A549 (cell line): ENCODE measurements at regions not wholly inside any gene's neighbourhood (a gene's known extent, or its start where the extent isn't known, plus 50 kb on each side); places are given as distances from the start of the nearest gene placed in this dataset.

Experiments
- ATAC-seq, 2 experiments: fragments of 200-7000 bp in 1 of 2; fragments of >200 bp in 1 of 2; cut with Nextera tagmentation in 1 of 2; cut with Tn5 transposase in 1 of 2; 3 replicates each; pipeline versions ENCODE4 v1.8.0 to v1.9.1; 2018 to 2020; ENCODE audit warnings: mild to moderate bottlenecking in 1 of 2, moderate library complexity in 1 of 2
- CTCF ChIA-PET: fragments of 300-600 bp; sonication (Branson Sonifier 250); formaldehyde crosslinking; extraction: SDS; loops from one replicate; lab custom pipeline; 2021; ENCODE audit warnings: antibody characterized with exemption, inconsistent platforms; lab: Yijun Ruan, JAX
- POLR2A ChIA-PET: fragments of 350-600 bp; formaldehyde crosslinking; extraction: SDS; loops from one replicate; lab custom pipeline; 2021; ENCODE audit warnings: antibody characterized with exemption, inconsistent platforms; lab: Yijun Ruan, JAX
- DNase-seq, 2 experiments: peaks; one replicate each; pipeline versions ENCODE4 v3.0.0 to v3.0.0-alpha.2; 2011 to 2016; ENCODE audit warnings: low read depth in 1 of 2, low spot score in 1 of 2
- FAIRE-seq: peaks from 2 replicates; lab custom pipeline; 2011; peaks lifted over from hg19 to GRCh38; lab: Jason Lieb, UNC
- H3K27ac ChIP-seq, 2 experiments: fragments of >200 bp; sonication (Bioruptor Twin); formaldehyde crosslinking; 3 replicates each; pipeline ENCODE4 v1.5.1; 2016 to 2017
- H3K4me1 ChIP-seq: fragments of >200 bp; sonication (Bioruptor Twin); formaldehyde crosslinking; 3 replicates; pipeline ENCODE4 v1.6.1; 2016
- H3K4me2 ChIP-seq: fragments of >200 bp; sonication (Bioruptor Twin); formaldehyde crosslinking; 3 replicates; pipeline ENCODE4 v1.6.1; 2016
- H3K4me3 ChIP-seq: fragments of >200 bp; sonication (Bioruptor Twin); formaldehyde crosslinking; 3 replicates; pipeline ENCODE4 v1.5.1; 2016
- H3K9me3 ChIP-seq: fragments of >200 bp; sonication (Bioruptor Twin); formaldehyde crosslinking; 3 replicates; pipeline ENCODE4 v1.6.1; 2016
- CHD4 ChIP-seq: fragments of 200-600 bp; sonication (generic); IDR thresholded peaks from 2 replicates; pipeline ENCODE4 v1.6.1; 2016; ENCODE audit warnings: antibody characterized with exemption, mild to moderate bottlenecking, borderline replicate concordance
- ELK1 ChIP-seq: fragments of 150-350 bp; IDR thresholded peaks from 2 replicates; pipeline ENCODE4 v1.6.1; 2014; ENCODE audit warnings: low read depth, mild to moderate bottlenecking, low read length
- FOXS1 ChIP-seq: fragments of 250-450 bp; sonication (Bioruptor Pico); IDR thresholded peaks from 2 replicates; pipeline ENCODE4 v1.5.0; 2020; ENCODE audit warnings: mild to moderate bottlenecking, moderate library complexity
- HDAC2 ChIP-seq: fragments of 200-600 bp; sonication (generic); IDR thresholded peaks from 2 replicates; pipeline ENCODE4 v1.6.1; 2016
- HMGXB4 ChIP-seq: fragments of 250-450 bp; sonication (Bioruptor Pico); IDR thresholded peaks from 2 replicates; pipeline ENCODE4 v1.5.0; 2021; ENCODE audit warnings: mild to moderate bottlenecking, moderate library complexity, borderline replicate concordance
- JUNB ChIP-seq: fragments of >200 bp; sonication (Bioruptor Twin); formaldehyde crosslinking; IDR thresholded peaks from 2 replicates; pipeline ENCODE4 v1.6.1; 2016
- MAX ChIP-seq: IDR thresholded peaks from 2 replicates; pipeline ENCODE4 v1.6.1; 2012
- NFE2L2 ChIP-seq: fragments of 150-350 bp; conservative IDR thresholded peaks from 2 replicates; pipeline ENCODE4 v1.6.1; 2014; ENCODE audit warnings: low read length
- NPAS2 ChIP-seq: fragments of 250-450 bp; sonication (Bioruptor Pico); IDR thresholded peaks from 2 replicates; pipeline ENCODE4 v1.8.0; 2022; ENCODE audit warnings: mild to moderate bottlenecking, moderate library complexity, borderline replicate concordance
- NR3C1 ChIP-seq: fragments of >200 bp; sonication (Bioruptor Twin); formaldehyde crosslinking; IDR thresholded peaks from 3 replicates; pipeline ENCODE4 v1.6.1; 2017
- POLR2A ChIP-seq: IDR thresholded peaks from 2 replicates; pipeline ENCODE4 v1.6.1; 2012; ENCODE audit warnings: mild to moderate bottlenecking, low read length
- POLR2AphosphoS2 ChIP-seq: conservative IDR thresholded peaks from 2 replicates; pipeline ENCODE4 v1.6.1; 2012; ENCODE audit warnings: low read length, improper control_type of control experiment, inconsistent platforms
- RCOR1 ChIP-seq: fragments of 150-350 bp; IDR thresholded peaks from 2 replicates; pipeline ENCODE4 v1.6.1; 2014; ENCODE audit warnings: antibody characterized with exemption, low read length, low read depth
- RFX5 ChIP-seq: fragments of 450-650 bp; IDR thresholded peaks from 2 replicates; pipeline ENCODE4 v1.7.1; 2014; ENCODE audit warnings: antibody characterized with exemption, mild to moderate bottlenecking, moderate library complexity
- RNF2 ChIP-seq: fragments of 200-600 bp; sonication (generic); IDR thresholded peaks from 2 replicates; pipeline ENCODE4 v1.6.1; 2016; ENCODE audit warnings: low read depth, mild to moderate bottlenecking, antibody characterized with exemption, moderate library complexity, borderline replicate concordance
- SREBF2 ChIP-seq: fragments of 450-650 bp; IDR thresholded peaks from 2 replicates; pipeline ENCODE4 v1.6.1; 2014; ENCODE audit warnings: mild to moderate bottlenecking, moderate library complexity
- ZSCAN20 ChIP-seq: fragments of 250-450 bp; sonication (Bioruptor Pico); IDR thresholded peaks from 2 replicates; pipeline ENCODE4 v1.8.0; 2022; ENCODE audit warnings: mild to moderate bottlenecking, moderate library complexity
- WGBS: methylation state at CpG from one replicate; pipeline ENCODE4 v1.1.6; 2017; ENCODE audit errors: missing lambda C conversion rate; 5-methylcytosine and 5-hydroxymethylcytosine counted together
- TF ChIP-seq, protein P1 (sequence below): fragments of >200 bp; sonication (Bioruptor Twin); formaldehyde crosslinking; IDR thresholded peaks from 3 replicates; pipeline ENCODE4 v1.6.1; 2016
- TF ChIP-seq, protein P2 (sequence below): fragments of 200-600 bp; sonication (generic); IDR thresholded peaks from 2 replicates; pipeline ENCODE4 v1.6.1; 2016; ENCODE audit warnings: antibody characterized with exemption, mild to moderate bottlenecking, moderate library complexity
- TF ChIP-seq, protein P3 (sequence below): fragments of >200 bp; sonication (Bioruptor Twin); formaldehyde crosslinking; IDR thresholded peaks from 3 replicates; pipeline ENCODE4 v1.5.1; 2016
- TF ChIP-seq, protein P4 (sequence below): fragments of >200 bp; sonication (Bioruptor Twin); formaldehyde crosslinking; IDR thresholded peaks from 2 replicates; pipeline ENCODE4 v1.6.1; 2016

DNA sequence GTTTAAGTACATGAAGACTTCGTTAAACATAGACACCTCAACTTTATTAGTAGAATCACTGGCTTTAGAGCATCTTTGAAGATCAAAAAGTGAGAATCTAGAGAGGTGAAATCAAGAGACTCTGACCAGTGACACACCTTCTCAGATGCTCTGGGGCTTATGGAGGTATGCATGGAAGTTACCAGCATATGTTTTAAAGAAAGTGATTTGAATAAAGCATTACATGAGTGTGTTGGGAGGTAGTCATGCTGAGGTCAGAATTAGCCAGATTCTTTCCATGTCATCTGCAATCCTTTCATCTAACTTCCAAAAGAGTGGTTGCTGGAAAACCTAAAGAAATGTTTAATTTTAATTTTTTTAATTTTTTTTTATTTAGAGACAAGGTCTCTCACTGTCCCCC lies 658.0 kb upstream of the GOLIM4 start:
- H3K4me1 ChIP-seq, result no peaks in the 10 kb centered on the region
- 7% methylated on average over 1 of the region's 1 CpG for WGBS
- POLR2A ChIA-PET, result no interaction called here

DNA sequence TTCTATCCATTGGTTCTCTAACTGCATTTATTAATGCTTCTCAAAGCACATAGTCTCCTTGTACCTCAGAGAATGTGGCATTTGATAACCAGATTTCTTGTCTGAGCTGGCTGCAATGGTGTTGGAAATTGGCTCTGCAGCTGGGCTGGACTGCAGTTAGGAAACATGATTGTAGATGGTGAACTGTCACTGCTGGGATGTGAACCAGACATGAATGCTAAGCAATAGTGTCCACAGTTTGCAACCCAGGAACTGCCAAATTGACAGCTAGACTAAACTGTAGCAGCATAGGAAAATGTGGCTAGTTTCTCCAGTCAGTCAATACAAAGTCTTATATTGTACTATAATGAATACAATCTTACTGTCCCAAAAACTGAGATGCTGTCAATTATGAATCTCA lies 656.6 kb upstream of the GOLIM4 start:
- TF ChIP-seq, protein P1, sequence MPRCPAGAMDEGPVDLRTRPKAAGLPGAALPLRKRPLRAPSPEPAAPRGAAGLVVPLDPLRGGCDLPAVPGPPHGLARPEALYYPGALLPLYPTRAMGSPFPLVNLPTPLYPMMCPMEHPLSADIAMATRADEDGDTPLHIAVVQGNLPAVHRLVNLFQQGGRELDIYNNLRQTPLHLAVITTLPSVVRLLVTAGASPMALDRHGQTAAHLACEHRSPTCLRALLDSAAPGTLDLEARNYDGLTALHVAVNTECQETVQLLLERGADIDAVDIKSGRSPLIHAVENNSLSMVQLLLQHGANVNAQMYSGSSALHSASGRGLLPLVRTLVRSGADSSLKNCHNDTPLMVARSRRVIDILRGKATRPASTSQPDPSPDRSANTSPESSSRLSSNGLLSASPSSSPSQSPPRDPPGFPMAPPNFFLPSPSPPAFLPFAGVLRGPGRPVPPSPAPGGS, result no peak
- TF ChIP-seq POLR2A (no peak), CHD4 (no peak), SREBF2 (no peak), NR3C1 (no peak), RFX5 (no peak), JUNB (no peak), FOXS1 (CRISPR knock-in tag) (no peak), ZSCAN20 (CRISPR knock-in tag) (no peak), RNF2 (no peak), NFE2L2 (no peak), HMGXB4 (CRISPR knock-in tag) (no peak), RCOR1 (no peak), MAX (no peak), NPAS2 (CRISPR knock-in tag) (no peak), POLR2AphosphoS2 (no peak), ELK1 (no peak)
- TF ChIP-seq, protein P2, sequence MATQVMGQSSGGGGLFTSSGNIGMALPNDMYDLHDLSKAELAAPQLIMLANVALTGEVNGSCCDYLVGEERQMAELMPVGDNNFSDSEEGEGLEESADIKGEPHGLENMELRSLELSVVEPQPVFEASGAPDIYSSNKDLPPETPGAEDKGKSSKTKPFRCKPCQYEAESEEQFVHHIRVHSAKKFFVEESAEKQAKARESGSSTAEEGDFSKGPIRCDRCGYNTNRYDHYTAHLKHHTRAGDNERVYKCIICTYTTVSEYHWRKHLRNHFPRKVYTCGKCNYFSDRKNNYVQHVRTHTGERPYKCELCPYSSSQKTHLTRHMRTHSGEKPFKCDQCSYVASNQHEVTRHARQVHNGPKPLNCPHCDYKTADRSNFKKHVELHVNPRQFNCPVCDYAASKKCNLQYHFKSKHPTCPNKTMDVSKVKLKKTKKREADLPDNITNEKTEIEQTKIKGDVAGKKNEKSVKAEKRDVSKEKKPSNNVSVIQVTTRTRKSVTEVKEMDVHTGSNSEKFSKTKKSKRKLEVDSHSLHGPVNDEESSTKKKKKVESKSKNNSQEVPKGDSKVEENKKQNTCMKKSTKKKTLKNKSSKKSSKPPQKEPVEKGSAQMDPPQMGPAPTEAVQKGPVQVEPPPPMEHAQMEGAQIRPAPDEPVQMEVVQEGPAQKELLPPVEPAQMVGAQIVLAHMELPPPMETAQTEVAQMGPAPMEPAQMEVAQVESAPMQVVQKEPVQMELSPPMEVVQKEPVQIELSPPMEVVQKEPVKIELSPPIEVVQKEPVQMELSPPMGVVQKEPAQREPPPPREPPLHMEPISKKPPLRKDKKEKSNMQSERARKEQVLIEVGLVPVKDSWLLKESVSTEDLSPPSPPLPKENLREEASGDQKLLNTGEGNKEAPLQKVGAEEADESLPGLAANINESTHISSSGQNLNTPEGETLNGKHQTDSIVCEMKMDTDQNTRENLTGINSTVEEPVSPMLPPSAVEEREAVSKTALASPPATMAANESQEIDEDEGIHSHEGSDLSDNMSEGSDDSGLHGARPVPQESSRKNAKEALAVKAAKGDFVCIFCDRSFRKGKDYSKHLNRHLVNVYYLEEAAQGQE, result no peak
- TF ChIP-seq, protein P3, sequence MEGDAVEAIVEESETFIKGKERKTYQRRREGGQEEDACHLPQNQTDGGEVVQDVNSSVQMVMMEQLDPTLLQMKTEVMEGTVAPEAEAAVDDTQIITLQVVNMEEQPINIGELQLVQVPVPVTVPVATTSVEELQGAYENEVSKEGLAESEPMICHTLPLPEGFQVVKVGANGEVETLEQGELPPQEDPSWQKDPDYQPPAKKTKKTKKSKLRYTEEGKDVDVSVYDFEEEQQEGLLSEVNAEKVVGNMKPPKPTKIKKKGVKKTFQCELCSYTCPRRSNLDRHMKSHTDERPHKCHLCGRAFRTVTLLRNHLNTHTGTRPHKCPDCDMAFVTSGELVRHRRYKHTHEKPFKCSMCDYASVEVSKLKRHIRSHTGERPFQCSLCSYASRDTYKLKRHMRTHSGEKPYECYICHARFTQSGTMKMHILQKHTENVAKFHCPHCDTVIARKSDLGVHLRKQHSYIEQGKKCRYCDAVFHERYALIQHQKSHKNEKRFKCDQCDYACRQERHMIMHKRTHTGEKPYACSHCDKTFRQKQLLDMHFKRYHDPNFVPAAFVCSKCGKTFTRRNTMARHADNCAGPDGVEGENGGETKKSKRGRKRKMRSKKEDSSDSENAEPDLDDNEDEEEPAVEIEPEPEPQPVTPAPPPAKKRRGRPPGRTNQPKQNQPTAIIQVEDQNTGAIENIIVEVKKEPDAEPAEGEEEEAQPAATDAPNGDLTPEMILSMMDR, result no peak
- TF ChIP-seq, protein P4, sequence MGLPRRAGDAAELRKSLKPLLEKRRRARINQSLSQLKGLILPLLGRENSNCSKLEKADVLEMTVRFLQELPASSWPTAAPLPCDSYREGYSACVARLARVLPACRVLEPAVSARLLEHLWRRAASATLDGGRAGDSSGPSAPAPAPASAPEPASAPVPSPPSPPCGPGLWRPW, result no peak
- H3K4me1 ChIP-seq, result no peaks in the 10 kb centered on the region
- FAIRE-seq (no peak), DNase-seq (no peak), ATAC-seq (no peak)
- ChIA-PET CTCF (no interaction called here), POLR2A (no interaction called here)
- H3K4me2 ChIP-seq, result no peak overlapping the region
- H3K4me3 ChIP-seq, result no peak overlapping the region
- no peaks in the 10 kb centered on the region for H3K9me3 ChIP-seq
- no peak overlapping the region for H3K27ac ChIP-seq

More for the DNA sequence above, 658.0 kb upstream of the GOLIM4 start:
- DNase-seq (no peak), ATAC-seq (no peak), FAIRE-seq (no peak)
- H3K9me3 ChIP-seq, result no peaks in the 10 kb centered on the region
- H3K4me2 ChIP-seq, result no peak overlapping the region
- no peak overlapping the region for H3K27ac ChIP-seq
- CTCF ChIA-PET, result no interaction called here
- no peak overlapping the region for H3K4me3 ChIP-seq
- TF ChIP-seq MAX (no peak), HDAC2 (no peak)
